ENCODE measurements at regions not wholly inside any gene's neighbourhood (a gene's known extent, or its start where the extent isn't known, plus 50 kb on each side); places are given as distances from the start of the nearest gene placed in this dataset.

DNA sequence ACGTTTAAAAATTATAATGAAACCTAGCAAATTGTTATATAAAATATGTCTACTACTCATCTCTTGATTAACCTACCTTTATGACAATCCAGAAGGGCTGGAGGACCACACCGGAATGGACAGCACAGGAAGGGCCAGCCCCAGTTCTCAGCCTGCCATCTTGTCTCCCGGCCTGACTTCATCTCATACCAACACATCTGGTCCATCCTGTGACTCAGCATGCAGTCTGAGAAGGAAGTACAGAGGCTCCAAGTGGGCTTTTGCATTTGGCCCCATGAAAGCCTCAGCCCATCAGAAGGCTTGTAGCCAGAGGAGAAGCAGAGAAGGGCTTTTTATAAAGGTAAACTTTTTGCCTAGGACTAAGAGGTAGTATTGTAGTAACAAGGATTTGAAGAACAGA is 436.6 kb downstream of the MRPL39 start:
- TF ChIP-seq, protein P1, sequence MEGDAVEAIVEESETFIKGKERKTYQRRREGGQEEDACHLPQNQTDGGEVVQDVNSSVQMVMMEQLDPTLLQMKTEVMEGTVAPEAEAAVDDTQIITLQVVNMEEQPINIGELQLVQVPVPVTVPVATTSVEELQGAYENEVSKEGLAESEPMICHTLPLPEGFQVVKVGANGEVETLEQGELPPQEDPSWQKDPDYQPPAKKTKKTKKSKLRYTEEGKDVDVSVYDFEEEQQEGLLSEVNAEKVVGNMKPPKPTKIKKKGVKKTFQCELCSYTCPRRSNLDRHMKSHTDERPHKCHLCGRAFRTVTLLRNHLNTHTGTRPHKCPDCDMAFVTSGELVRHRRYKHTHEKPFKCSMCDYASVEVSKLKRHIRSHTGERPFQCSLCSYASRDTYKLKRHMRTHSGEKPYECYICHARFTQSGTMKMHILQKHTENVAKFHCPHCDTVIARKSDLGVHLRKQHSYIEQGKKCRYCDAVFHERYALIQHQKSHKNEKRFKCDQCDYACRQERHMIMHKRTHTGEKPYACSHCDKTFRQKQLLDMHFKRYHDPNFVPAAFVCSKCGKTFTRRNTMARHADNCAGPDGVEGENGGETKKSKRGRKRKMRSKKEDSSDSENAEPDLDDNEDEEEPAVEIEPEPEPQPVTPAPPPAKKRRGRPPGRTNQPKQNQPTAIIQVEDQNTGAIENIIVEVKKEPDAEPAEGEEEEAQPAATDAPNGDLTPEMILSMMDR (conservative IDR thresholded peaks at IDR 0.05; ENCODE audit: low read length), result no peak
- no peak for TF ChIP-seq EZH2phosphoT487 (IDR thresholded peaks at IDR 0.05; ENCODE audit: borderline replicate concordance)

All from Loucy (cell line).